HCT116 (cell line): ENCODE measurements at regions not wholly inside any gene's neighbourhood (a gene's known extent, or its start where the extent isn't known, plus 50 kb on each side); places are given as distances from the start of the nearest gene placed in this dataset.

Source experiments
- CTCF ChIP-seq, 3 experiments: fragments of 200-600 bp in 1 of 3; sonication (generic) in 1 of 3; IDR thresholded peaks in 2 of 3; conservative IDR thresholded peaks in 1 of 3; 2 replicates each; pipeline ENCODE4 v1.5.1; 2012 to 2017; ENCODE audit warnings: low read depth in 2 of 3, low read length in 2 of 3, antibody characterized with exemption in 1 of 3, borderline replicate concordance in 1 of 3, control low read depth in 1 of 3, mild to moderate bottlenecking in 1 of 3, mixed read lengths in 1 of 3, mixed run types in 1 of 3, moderate library complexity in 1 of 3; ENCODE audit not compliant: insufficient read depth in 1 of 3
- EGR1 ChIP-seq: IDR thresholded peaks from 2 replicates; pipeline ENCODE4 v1.6.1; 2012; ENCODE audit warnings: low read depth
- POLR2A ChIP-seq: IDR thresholded peaks from 2 replicates; pipeline ENCODE4 v1.7.0; 2011; ENCODE audit warnings: borderline replicate concordance; ENCODE audit not compliant: insufficient read depth, insufficient read length; ENCODE audit errors: extremely low read depth
- POLR2AphosphoS5 ChIP-seq: IDR thresholded peaks from 2 replicates; pipeline ENCODE4 v1.6.1; 2011; ENCODE audit warnings: mild to moderate bottlenecking, low read depth, low read length, moderate library complexity
- SRF ChIP-seq: IDR thresholded peaks from 2 replicates; pipeline ENCODE4 v1.6.1; 2012; ENCODE audit warnings: low read depth
- YY1 ChIP-seq: IDR thresholded peaks from 2 replicates; pipeline ENCODE4 v1.6.1; 2011; ENCODE audit warnings: low read length, low read depth, moderate library complexity, mild to moderate bottlenecking; ENCODE audit not compliant: insufficient replicate concordance; ENCODE audit errors: extremely low read depth
- ZFX ChIP-seq: fragments of 450-650 bp; IDR thresholded peaks from 2 replicates; pipeline ENCODE4 v1.6.1; 2017
- TF ChIP-seq, protein P1 (sequence below): IDR thresholded peaks from 2 replicates; pipeline ENCODE4 v1.6.1; 2012

DNA sequence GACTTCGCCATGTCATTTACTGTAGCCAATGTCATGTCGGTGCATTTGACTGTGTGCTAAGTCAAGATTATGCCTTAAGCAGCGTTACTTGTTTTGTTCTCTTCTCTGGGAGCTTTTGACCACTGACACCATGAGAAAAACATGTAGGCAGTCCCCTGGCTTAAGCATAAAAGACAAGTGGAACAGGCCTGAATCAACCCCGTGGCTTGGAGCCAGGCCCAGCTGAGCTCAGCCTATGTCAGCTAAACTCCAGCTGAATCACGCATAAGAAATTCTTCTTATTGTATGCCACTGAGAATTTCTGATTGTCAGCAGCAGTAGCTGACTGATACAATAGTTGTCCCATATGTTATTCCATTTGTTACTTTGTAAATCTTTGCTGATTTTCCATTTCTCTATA lies 261.9 kb downstream of the CBLL2 start:
- TF ChIP-seq, protein P1, sequence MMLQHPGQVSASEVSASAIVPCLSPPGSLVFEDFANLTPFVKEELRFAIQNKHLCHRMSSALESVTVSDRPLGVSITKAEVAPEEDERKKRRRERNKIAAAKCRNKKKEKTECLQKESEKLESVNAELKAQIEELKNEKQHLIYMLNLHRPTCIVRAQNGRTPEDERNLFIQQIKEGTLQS: no peak
- no peak for TF ChIP-seq EGR1
- no peak for TF ChIP-seq ZFX
- TF ChIP-seq POLR2AphosphoS5: no peak
- TF ChIP-seq CTCF (IDR thresholded peaks at IDR 0.05 in 2 of 3, conservative IDR thresholded peaks at IDR 0.05 in 1 of 3; ENCODE audit: borderline replicate concordance in 1 of 3, insufficient read depth in 1 of 3, low read depth in 2 of 3, low read length in 2 of 3): no peak
- no peak for TF ChIP-seq YY1
- TF ChIP-seq POLR2A: no peak
- TF ChIP-seq SRF: no peak
